H1 (cell line): ENCODE measurements at regions not wholly inside any gene's neighbourhood (a gene's known extent, or its start where the extent isn't known, plus 50 kb on each side); places are given as distances from the start of the nearest gene placed in this dataset.

Experiments
- CTCF ChIA-PET: fragments of 300-600 bp; sonication (Branson Sonifier 250); formaldehyde crosslinking; loops from one replicate; lab custom pipeline; 2021; ENCODE audit not compliant: partially characterized antibody; lab: Charles Lee
- POLR2A ChIA-PET: fragments of 300-600 bp; sonication (Branson Sonifier 250); formaldehyde crosslinking; loops from one replicate; lab custom pipeline; 2021; ENCODE audit warnings: inconsistent platforms; ENCODE audit not compliant: partially characterized antibody; lab: Charles Lee
- DNase-seq, 2 experiments: peaks; one replicate each; pipeline versions ENCODE4 v3.0.0 to v3.0.0-alpha.2; 2010 to 2022; ENCODE audit warnings: low spot score in 2 of 2, low read depth in 1 of 2, mixed read lengths in 1 of 2
- FAIRE-seq: peaks from 2 replicates; lab custom pipeline; 2011; peaks lifted over from hg19 to GRCh38; lab: Jason Lieb, UNC
- H2AFZ ChIP-seq: 2 replicates; pipeline ENCODE4 v1.8.1; 2012; ENCODE audit warnings: low read length, inconsistent platforms
- H2AK5ac ChIP-seq: 2 replicates; pipeline ENCODE4 v1.6.1; 2013; ENCODE audit warnings: low read depth, low read length
- H2BK120ac ChIP-seq: replicated peaks from 2 replicates; pipeline ENCODE3; 2013; ENCODE audit warnings: low read depth, low read length, inconsistent platforms
- H2BK12ac ChIP-seq: 2 replicates; pipeline ENCODE4 v1.6.1; 2013; ENCODE audit warnings: low read depth, low read length
- H2BK15ac ChIP-seq: 2 replicates; pipeline ENCODE4 v1.6.1; 2013; ENCODE audit warnings: low read length
- H2BK20ac ChIP-seq: 2 replicates; pipeline ENCODE4 v1.6.1; 2013; ENCODE audit warnings: low read length
- H2BK5ac ChIP-seq: 2 replicates; pipeline ENCODE4 v1.6.1; 2013; ENCODE audit warnings: low read depth, low read length
- H3K14ac ChIP-seq: 2 replicates; pipeline ENCODE4 v1.6.1; 2013; ENCODE audit warnings: inconsistent platforms; ENCODE audit not compliant: insufficient read length
- H3K18ac ChIP-seq: 2 replicates; pipeline ENCODE4 v1.6.1; 2013; ENCODE audit warnings: low read length; ENCODE audit errors: extremely low read depth
- H3K23ac ChIP-seq: 2 replicates; pipeline ENCODE4 v1.6.1; 2013; ENCODE audit warnings: inconsistent platforms; ENCODE audit not compliant: insufficient read length
- H3K23me2 ChIP-seq: 2 replicates; pipeline ENCODE4 v1.6.1; 2013; ENCODE audit warnings: low read depth, low read length
- H3K27ac ChIP-seq: 2 replicates; pipeline ENCODE4 v1.6.1; 2011; ENCODE audit warnings: low read depth, low read length, inconsistent platforms
- H3K27me3 ChIP-seq, 4 experiments: replicated peaks in 1 of 4; 1 replicate in 1 of 4; 2 replicates in 3 of 4; pipeline versions ENCODE4 v1.6.1 to v1.8.1; 2011 to 2013; ENCODE audit warnings: low read length in 3 of 4, mild to moderate bottlenecking in 3 of 4, inconsistent platforms in 2 of 4, mixed read lengths in 2 of 4, moderate library complexity in 1 of 4; ENCODE audit not compliant: control insufficient read depth in 3 of 4, insufficient read depth in 3 of 4; ENCODE audit errors: extremely low read depth in 1 of 4
- H3K36me3 ChIP-seq, 4 experiments: 2 replicates each; pipeline versions ENCODE4 v1.6.1 to v1.8.1; 2011 to 2013; ENCODE audit warnings: mild to moderate bottlenecking in 4 of 4, low read length in 3 of 4, moderate library complexity in 2 of 4, control low read depth in 1 of 4, inconsistent platforms in 1 of 4; ENCODE audit not compliant: insufficient read depth in 4 of 4, control insufficient read depth in 2 of 4
- H3K4ac ChIP-seq: replicated peaks from 2 replicates; pipeline ENCODE3; 2013; ENCODE audit warnings: low read length, low read depth, mixed read lengths, inconsistent platforms; ENCODE audit not compliant: insufficient read length
- H3K4me1 ChIP-seq, 4 experiments: replicated peaks in 1 of 4; 1 replicate in 1 of 4; 2 replicates in 3 of 4; pipeline versions ENCODE4 v1.6.1 to v1.8.1; 2011 to 2013; ENCODE audit warnings: low read length in 3 of 4, inconsistent platforms in 2 of 4, mixed read lengths in 1 of 4; ENCODE audit not compliant: insufficient read depth in 4 of 4, control insufficient read depth in 3 of 4
- H3K4me2 ChIP-seq, 2 experiments: 2 replicates each; pipeline versions ENCODE4 v1.6.1 to v1.8.1; 2011 to 2013; ENCODE audit warnings: low read depth in 2 of 2, low read length in 2 of 2, control low read depth in 1 of 2, inconsistent platforms in 1 of 2, mild to moderate bottlenecking in 1 of 2; ENCODE audit not compliant: insufficient read depth in 1 of 2
- H3K4me3 ChIP-seq, 4 experiments: fragments of 200-600, 300-600 bp in 1 of 4; sonication (generic), shearing (Covaris generic), sonication (Bioruptor Twin) in 1 of 4; 2 replicates each; pipeline versions ENCODE4 v1.5.1 to v1.8.1; 2011 to 2016; ENCODE audit warnings: low read length in 4 of 4, low read depth in 3 of 4, control low read depth in 2 of 4, inconsistent platforms in 2 of 4, mild to moderate bottlenecking in 2 of 4, mixed read lengths in 1 of 4, moderate library complexity in 1 of 4; ENCODE audit not compliant: insufficient read depth in 2 of 4; ENCODE audit errors: extremely low read depth in 1 of 4
- H3K56ac ChIP-seq: replicated peaks from 2 replicates; pipeline ENCODE3; 2013; ENCODE audit warnings: low read depth, mild to moderate bottlenecking, mixed read lengths, low read length, inconsistent platforms; ENCODE audit not compliant: insufficient read length
- H3K79me1 ChIP-seq: 2 replicates; pipeline ENCODE4 v1.6.1; 2013; ENCODE audit warnings: low read depth, low read length, control low read depth
- H3K79me2 ChIP-seq, 2 experiments: 2 replicates each; pipeline versions ENCODE4 v1.6.1 to v1.8.1; 2012 to 2013; ENCODE audit warnings: low read length in 2 of 2, mild to moderate bottlenecking in 2 of 2, inconsistent platforms in 1 of 2; ENCODE audit not compliant: insufficient read depth in 2 of 2, control insufficient read depth in 1 of 2
- H3K9ac ChIP-seq, 4 experiments: replicated peaks in 1 of 4; 1 replicate in 1 of 4; 2 replicates in 3 of 4; pipeline versions ENCODE4 v1.6.1 to v1.8.1; 2011 to 2013; ENCODE audit warnings: low read depth in 3 of 4, low read length in 3 of 4, control low read depth in 2 of 4, mild to moderate bottlenecking in 2 of 4, moderate library complexity in 2 of 4, inconsistent platforms in 1 of 4; ENCODE audit errors: extremely low read depth in 1 of 4
- H3K9me3 ChIP-seq, 2 experiments: 2 replicates each; pipeline versions ENCODE4 v1.6.1 to v1.8.1; 2012 to 2013; ENCODE audit warnings: mild to moderate bottlenecking in 2 of 2, moderate library complexity in 2 of 2, control low read depth in 1 of 2, inconsistent platforms in 1 of 2, low read depth in 1 of 2, low read length in 1 of 2, mixed read lengths in 1 of 2; ENCODE audit not compliant: insufficient read depth in 2 of 2
- H4K20me1 ChIP-seq, 2 experiments: replicated peaks in 1 of 2; 2 replicates each; pipeline versions ENCODE3 to v1.8.1; 2011 to 2013; ENCODE audit warnings: inconsistent platforms in 2 of 2, low read length in 2 of 2, mild to moderate bottlenecking in 1 of 2; ENCODE audit not compliant: insufficient read depth in 2 of 2, control insufficient read depth in 1 of 2
- H4K5ac ChIP-seq: 2 replicates; pipeline ENCODE4 v1.6.1; 2013; ENCODE audit warnings: low read length, low read depth, mixed read lengths, inconsistent platforms; ENCODE audit not compliant: insufficient read length
- H4K8ac ChIP-seq: 2 replicates; pipeline ENCODE4 v1.8.0; 2013; ENCODE audit warnings: mild to moderate bottlenecking, moderate library complexity, low read length, inconsistent platforms; ENCODE audit not compliant: insufficient read depth; ENCODE audit errors: extremely low read depth
- H4K91ac ChIP-seq: replicated peaks from 2 replicates; pipeline ENCODE3; 2013; ENCODE audit warnings: low read length, mixed read lengths, inconsistent platforms; ENCODE audit not compliant: insufficient read length
- EGR1 ChIP-seq: IDR thresholded peaks from 2 replicates; pipeline ENCODE4 v1.6.1; 2011; ENCODE audit warnings: low read depth, low read length, borderline replicate concordance
- MAX ChIP-seq: IDR thresholded peaks from 2 replicates; pipeline ENCODE4 v1.6.1; 2012; ENCODE audit warnings: inconsistent platforms
- RFX5 ChIP-seq: IDR thresholded peaks from 2 replicates; pipeline ENCODE4 v1.6.1; 2011; ENCODE audit warnings: low read depth, low read length, improper control_type of control experiment, borderline replicate concordance
- RXRA ChIP-seq: IDR thresholded peaks from 2 replicates; pipeline ENCODE4 v1.6.1; 2011; ENCODE audit warnings: low read depth, mild to moderate bottlenecking, low read length, moderate library complexity; ENCODE audit not compliant: insufficient read depth
- SAP30 ChIP-seq: fragments of 300-600 bp; sonication (generic); IDR thresholded peaks from 2 replicates; pipeline ENCODE4 v1.7.1; 2012; ENCODE audit warnings: low read length, moderate library complexity, mild to moderate bottlenecking, inconsistent platforms; ENCODE audit not compliant: insufficient read depth, insufficient replicate concordance
- WGBS, 2 experiments: shearing (Covaris generic) in 1 of 2; methylation state at CpG; one replicate each; pipeline versions ENCODE4 v1.1.6 to v1.1.7; 2013 to 2015; ENCODE audit warnings: low lambda C conversion rate in 2 of 2, mixed read lengths in 2 of 2, inconsistent platforms in 1 of 2, low coverage in 1 of 2, missing lambda C conversion rate in 1 of 2; ENCODE audit not compliant: insufficient replicate concordance in 2 of 2, insufficient coverage in 1 of 2, insufficient read length in 1 of 2; ENCODE audit errors: extremely low coverage in 1 of 2, missing lambda C conversion rate in 1 of 2; 5-methylcytosine and 5-hydroxymethylcytosine counted together

- POLR2A ChIA-PET, result no interaction called here
- no peak overlapping the region for H4K5ac ChIP-seq
- TF ChIP-seq MAX, result no peak
- TF ChIP-seq SAP30, result no peak
- no peak for TF ChIP-seq RFX5
- TF ChIP-seq EGR1, result no peak
- no peak for TF ChIP-seq RXRA
These were observed 475.1 kb downstream of the FOXO1 start for GRCh38 chr13:40191186-40191980.

More at GRCh38 chr13:40191186-40191980, 475.1 kb downstream of the FOXO1 start:
- DNase-seq (no peak), FAIRE-seq (no peak)
- Histone ChIP-seq H3K4ac (no peak overlapping the region), H3K79me2 (no peaks in the 10 kb centered on the region), H3K36me3 (no peaks in the 10 kb centered on the region), H3K27ac (no peak overlapping the region), H3K27me3 (no peaks in the 10 kb centered on the region; a peak in 1 of 7 replicates), H4K20me1 (peaks cover 0 to 2% of the 10 kb centered on the region in 2 experiments), H2AK5ac (no peak overlapping the region), H2BK20ac (no peak overlapping the region), H4K91ac (no peak overlapping the region), H3K18ac (no peak overlapping the region), H2AFZ (no peak overlapping the region), H3K23ac (no peak overlapping the region), H3K9ac (no peak overlapping the region), H3K4me2 (no peak overlapping the region), H2BK5ac (no peak overlapping the region), H2BK15ac (no peak overlapping the region), H2BK120ac (no peak overlapping the region), H2BK12ac (no peak overlapping the region), H3K4me3 (no peak overlapping the region), H3K4me1 (peaks cover 0 to 10% (median 2%) of the 10 kb centered on the region in 4 experiments; a peak in 2 of 7 replicates), H3K56ac (no peak overlapping the region), H3K23me2 (peaks cover 4% of the 10 kb centered on the region; the same call in 1 of the 2 replicates), H4K8ac (no peak overlapping the region), H3K14ac (no peak overlapping the region), H3K79me1 (no peaks in the 10 kb centered on the region), H3K9me3 (no peaks in the 10 kb centered on the region)
- CTCF ChIA-PET, result interaction anchor here (0.6 to 2.1 kb wide), 2 partner anchors 42 to 473 kb away, joined by 3 to 4 read pairs; no protein-coding TSS in a partner anchor
- 85% methylated on average over 7 of the region's 7 CpGs; no CpG with 5 or more reads in 1 of the 2 experiments for WGBS, 2 experiments
